PC-3 (cell line): ENCODE measurements at regions not wholly inside any gene's neighbourhood (a gene's known extent, or its start where the extent isn't known, plus 50 kb on each side); places are given as distances from the start of the nearest gene placed in this dataset.

Experiments used
- ATAC-seq: fragments of 200-7000 bp; cut with Tn5 transposase; 2 replicates; pipeline ENCODE4 v1.9.1; 2020; ENCODE audit warnings: mild to moderate bottlenecking, moderate library complexity
- BruUV-seq: library from RNA; stranded (reverse); fragments of 400-500 nt; replicated peaks from 2 replicates; lab custom pipeline; 2021; lab: Mats Ljungman, UMichigan
- CTCF ChIA-PET: fragments of 300-600 bp; sonication (Branson Sonifier 250); formaldehyde crosslinking; loops from one replicate; lab custom pipeline; 2022; ENCODE audit warnings: antibody characterized with exemption; lab: Charles Lee
- POLR2A ChIA-PET: fragments of 300-600 bp; sonication (Branson Sonifier 250); formaldehyde crosslinking; loops from one replicate; lab custom pipeline; 2022; ENCODE audit warnings: antibody characterized with exemption; ENCODE audit not compliant: unreplicated experiment; lab: Charles Lee
- DNase-seq: peaks from one replicate; pipeline ENCODE4 v3.0.0-alpha.2; 2015
- H2AFZ ChIP-seq: fragments of 300-600 bp; sonication (generic); 2 replicates; pipeline ENCODE4 v1.6.0; 2016; ENCODE audit warnings: antibody characterized with exemption, low read length
- H3F3A ChIP-seq: fragments of 300-600 bp; sonication (generic); one replicate; pipeline ENCODE4 v1.6.0; 2017; ENCODE audit warnings: antibody characterized with exemption, low read length, control low read depth, mild to moderate bottlenecking; ENCODE audit not compliant: unreplicated experiment
- H3K27ac ChIP-seq: fragments of 300-600 bp; sonication (generic); 2 replicates; pipeline ENCODE4 v1.5.1; 2016; ENCODE audit warnings: mild to moderate bottlenecking, low read length
- H3K27me3 ChIP-seq: fragments of 300-600 bp; sonication (generic); 2 replicates; pipeline ENCODE4 v1.6.1; 2016; ENCODE audit warnings: low read length, mixed read lengths
- H3K36me3 ChIP-seq: fragments of 300-600 bp; sonication (generic); 2 replicates; pipeline ENCODE4 v1.6.1; 2016; ENCODE audit warnings: low read depth, mixed run types, low read length, mixed read lengths
- H3K4me1 ChIP-seq: fragments of 300-600 bp; sonication (generic); 2 replicates; pipeline ENCODE4 v1.5.1; 2016; ENCODE audit warnings: low read length; ENCODE audit not compliant: insufficient read depth
- H3K4me2 ChIP-seq: fragments of 300-600 bp; sonication (generic); 2 replicates; pipeline ENCODE4 v1.6.0; 2016; ENCODE audit warnings: low read length
- H3K4me3 ChIP-seq: fragments of 300-600 bp; sonication (generic); 2 replicates; pipeline ENCODE4 v1.5.1; 2016; ENCODE audit warnings: mild to moderate bottlenecking, low read length, mixed read lengths
- H3K79me2 ChIP-seq: fragments of 300-600 bp; sonication (generic); 2 replicates; pipeline ENCODE4 v1.6.1; 2017; ENCODE audit warnings: low read length, mixed read lengths
- H3K9ac ChIP-seq: fragments of 300-600 bp; sonication (generic); 2 replicates; pipeline ENCODE4 v1.6.0; 2016; ENCODE audit warnings: mild to moderate bottlenecking, low read length
- H3K9me2 ChIP-seq: fragments of 300-600 bp; sonication (generic); replicated peaks from 2 replicates; pipeline ENCODE4 v1.6.1; 2016; ENCODE audit warnings: mixed run types, low read length, mixed read lengths
- H3K9me3 ChIP-seq: fragments of 300-600 bp; sonication (generic); 2 replicates; pipeline ENCODE4 v1.6.1; 2016; ENCODE audit warnings: low read length, mixed read lengths
- H4K20me1 ChIP-seq: fragments of 300-600 bp; sonication (generic); 2 replicates; pipeline ENCODE4 v1.6.1; 2016; ENCODE audit warnings: low read length, mixed read lengths
- EZH2 ChIP-seq: fragments of 300-600 bp; sonication (generic); IDR thresholded peaks from one replicate; pipeline ENCODE4 v1.6.1; 2017; ENCODE audit warnings: antibody characterized with exemption, mild to moderate bottlenecking, low read length; ENCODE audit not compliant: unreplicated experiment
- EZH2phosphoT487 ChIP-seq: fragments of 300-600 bp; sonication (generic); IDR thresholded peaks from 2 replicates; pipeline ENCODE4 v1.6.1; 2018; ENCODE audit warnings: mild to moderate bottlenecking, antibody characterized with exemption, low read length, borderline replicate concordance
- intact Hi-C: fragments of 100-400 bp; cut with micrococcal nuclease; formaldehyde crosslinking; loops from 2 replicates; pipeline ENCODE4 v1.9.0; 2023
- TF ChIP-seq, protein P1 (sequence below): fragments of 300-600 bp; sonication (generic); conservative IDR thresholded peaks from 2 replicates; pipeline ENCODE4 v1.5.1; 2017; ENCODE audit warnings: antibody characterized with exemption, low read depth, mild to moderate bottlenecking, low read length

DNA sequence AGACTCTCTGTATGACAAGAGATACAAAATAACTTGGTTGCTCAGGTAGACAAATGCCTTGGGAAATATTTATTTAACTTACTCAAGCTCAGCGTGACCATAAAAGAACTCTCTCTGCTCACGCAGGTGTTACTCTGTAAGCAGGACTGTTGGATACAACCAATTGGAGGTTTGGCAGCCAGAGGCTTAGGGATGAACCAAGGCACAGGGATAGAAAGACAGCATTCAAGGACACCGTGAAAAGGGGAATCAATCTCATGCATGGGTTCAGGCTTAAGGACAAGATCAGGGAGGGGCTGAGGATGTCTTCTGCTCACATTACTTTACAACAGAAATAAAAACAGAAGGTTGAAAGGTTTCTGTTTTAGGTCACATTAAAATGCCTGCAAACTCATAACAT is 389.0 kb upstream of the BRINP1 start:
- Histone ChIP-seq H2AFZ (no peak overlapping the region), H3K27me3 (no peaks in the 10 kb centered on the region), H3K4me1 (no peaks in the 10 kb centered on the region), H3K4me2 (no peak overlapping the region), H3K4me3 (no peak overlapping the region), H3K9me2 (no peaks in the 10 kb centered on the region), H3K27ac (no peak overlapping the region), H3K79me2 (no peaks in the 10 kb centered on the region), H4K20me1 (no peaks in the 10 kb centered on the region), H3K9me3 (no peaks in the 10 kb centered on the region; the same call in 1 of the 2 replicates), H3F3A (no peaks in the 10 kb centered on the region), H3K9ac (no peak overlapping the region), H3K36me3 (no peaks in the 10 kb centered on the region)
- intact Hi-C loops, result no loop called here
- no peak for ATAC-seq
- TF ChIP-seq, protein P1, sequence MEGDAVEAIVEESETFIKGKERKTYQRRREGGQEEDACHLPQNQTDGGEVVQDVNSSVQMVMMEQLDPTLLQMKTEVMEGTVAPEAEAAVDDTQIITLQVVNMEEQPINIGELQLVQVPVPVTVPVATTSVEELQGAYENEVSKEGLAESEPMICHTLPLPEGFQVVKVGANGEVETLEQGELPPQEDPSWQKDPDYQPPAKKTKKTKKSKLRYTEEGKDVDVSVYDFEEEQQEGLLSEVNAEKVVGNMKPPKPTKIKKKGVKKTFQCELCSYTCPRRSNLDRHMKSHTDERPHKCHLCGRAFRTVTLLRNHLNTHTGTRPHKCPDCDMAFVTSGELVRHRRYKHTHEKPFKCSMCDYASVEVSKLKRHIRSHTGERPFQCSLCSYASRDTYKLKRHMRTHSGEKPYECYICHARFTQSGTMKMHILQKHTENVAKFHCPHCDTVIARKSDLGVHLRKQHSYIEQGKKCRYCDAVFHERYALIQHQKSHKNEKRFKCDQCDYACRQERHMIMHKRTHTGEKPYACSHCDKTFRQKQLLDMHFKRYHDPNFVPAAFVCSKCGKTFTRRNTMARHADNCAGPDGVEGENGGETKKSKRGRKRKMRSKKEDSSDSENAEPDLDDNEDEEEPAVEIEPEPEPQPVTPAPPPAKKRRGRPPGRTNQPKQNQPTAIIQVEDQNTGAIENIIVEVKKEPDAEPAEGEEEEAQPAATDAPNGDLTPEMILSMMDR, result no peak
- TF ChIP-seq EZH2phosphoT487 (no peak), EZH2 (no peak)
- BruUV-seq, result no TSS peak
- ChIA-PET POLR2A (no interaction called here), CTCF (no interaction called here)
- no peak for DNase-seq

DNA sequence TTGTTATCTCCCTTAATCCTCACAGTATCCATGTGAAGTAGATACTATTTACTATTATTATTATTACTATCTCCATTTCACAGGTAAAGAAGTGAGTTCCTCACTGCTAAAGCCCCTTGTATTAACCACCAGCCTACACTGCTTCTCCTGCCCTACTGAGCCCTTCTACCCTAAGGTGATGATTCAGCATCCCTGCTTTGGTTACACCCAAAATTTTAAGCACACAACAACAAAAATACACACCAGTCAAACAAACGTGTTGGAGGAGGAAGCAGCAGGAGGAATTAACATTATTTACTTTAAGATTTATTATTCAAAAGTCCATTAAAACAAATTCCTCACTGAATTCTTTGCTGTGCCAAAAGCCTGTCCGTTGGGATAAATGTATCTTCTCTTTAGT is 370.2 kb upstream of the BRINP1 start:
- no peaks in the 10 kb centered on the region for H3F3A ChIP-seq
- no peak for DNase-seq
- no peaks in the 10 kb centered on the region for H3K36me3 ChIP-seq
- H3K9me2 ChIP-seq, result no peaks in the 10 kb centered on the region
- H3K4me2 ChIP-seq, result no peak overlapping the region
- no TSS peak for BruUV-seq
- no peak overlapping the region for H3K9ac ChIP-seq
- no peak overlapping the region for H2AFZ ChIP-seq
- no peak for TF ChIP-seq EZH2phosphoT487
- TF ChIP-seq, protein P1, result no peak
- no peak for TF ChIP-seq EZH2
- CTCF ChIA-PET, result no interaction called here
- no peaks in the 10 kb centered on the region for H3K79me2 ChIP-seq
- no peak for ATAC-seq
- no peak overlapping the region for H3K4me3 ChIP-seq
- no peaks in the 10 kb centered on the region for H4K20me1 ChIP-seq
- intact Hi-C loops, result no loop called here
- H3K27ac ChIP-seq, result no peak overlapping the region
- POLR2A ChIA-PET, result no interaction called here
- no peaks in the 10 kb centered on the region for H3K4me1 ChIP-seq
- no peaks in the 10 kb centered on the region for H3K27me3 ChIP-seq
- no peaks in the 10 kb centered on the region for H3K9me3 ChIP-seq

DNA sequence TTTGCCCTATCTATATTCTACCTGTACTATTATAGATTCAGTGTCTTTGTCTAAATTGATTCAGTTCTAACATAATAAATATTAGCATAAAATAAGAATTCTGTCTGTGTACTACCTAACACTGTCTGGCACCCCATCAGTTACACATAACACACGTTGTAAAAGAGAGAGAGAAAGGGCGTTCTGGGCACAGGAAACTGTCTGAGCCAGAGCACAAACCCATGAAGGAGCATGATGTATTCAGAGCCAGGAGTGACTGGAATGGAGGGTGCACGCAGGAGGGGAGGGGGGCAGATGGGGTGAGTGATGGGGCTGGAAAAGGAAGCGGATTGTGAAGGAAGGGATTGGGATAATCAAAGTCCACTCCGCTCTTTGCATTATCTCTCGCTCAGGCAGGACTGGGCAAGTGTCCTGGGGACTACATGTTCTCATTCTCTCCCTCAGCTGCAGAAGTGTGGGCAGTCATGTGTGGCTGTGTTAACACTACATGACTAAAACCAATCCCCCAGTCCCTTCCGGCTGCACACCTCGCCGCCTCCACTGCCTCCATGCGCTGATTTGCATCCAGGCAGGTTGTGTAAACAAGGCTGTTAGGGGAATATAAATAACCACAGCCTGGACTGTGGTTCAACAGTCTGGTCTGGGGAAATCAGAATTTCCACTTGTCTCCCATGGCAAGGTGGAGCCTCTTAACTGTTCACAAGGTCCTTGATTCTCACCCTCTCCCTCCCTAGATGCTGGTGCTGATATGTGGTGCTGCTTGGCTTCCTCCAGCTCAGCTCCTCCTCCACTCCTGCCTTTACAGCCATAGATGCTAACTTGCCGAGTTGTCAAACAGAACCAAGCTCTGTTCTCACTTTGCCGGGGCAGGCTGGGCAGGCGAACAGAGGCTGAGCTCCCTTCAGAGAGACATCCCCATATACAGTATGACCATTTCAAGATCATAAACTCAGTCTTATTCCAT is 367.5 kb upstream of the BRINP1 start:
- no peaks in the 10 kb centered on the region for H3F3A ChIP-seq
- DNase-seq, result no peak
- no peaks in the 10 kb centered on the region for H3K9me3 ChIP-seq
- no TSS peak for BruUV-seq
- no peaks in the 10 kb centered on the region for H3K36me3 ChIP-seq
- H4K20me1 ChIP-seq, result no peaks in the 10 kb centered on the region
- H3K9me2 ChIP-seq, result no peaks in the 10 kb centered on the region
- H3K4me2 ChIP-seq, result no peak overlapping the region
- intact Hi-C loops, result no loop called here
- H2AFZ ChIP-seq, result no peak overlapping the region
- no peaks in the 10 kb centered on the region for H3K27me3 ChIP-seq
- no peak overlapping the region for H3K9ac ChIP-seq
- CTCF ChIA-PET, result no interaction called here
- no peak overlapping the region for H3K4me3 ChIP-seq
- TF ChIP-seq EZH2, result no peak
- TF ChIP-seq, protein P1, result no peak
- no peak for TF ChIP-seq EZH2phosphoT487
- no peak overlapping the region for H3K27ac ChIP-seq
- ATAC-seq, result no peak
- POLR2A ChIA-PET, result no interaction called here
- H3K79me2 ChIP-seq, result no peaks in the 10 kb centered on the region
- no peaks in the 10 kb centered on the region for H3K4me1 ChIP-seq
